HG03097 (cell line): ENCODE measurements at regions not wholly inside any gene's neighbourhood (a gene's known extent, or its start where the extent isn't known, plus 50 kb on each side); places are given as distances from the start of the nearest gene placed in this dataset.
"Not testable (repeated sequence)": the region's sequence is repeated elsewhere in the genome, so short reads cannot be mapped to it uniquely, and the experiment has no call there.

ENCODE experiments used
- ATAC-seq: cut with Tn5 transposase; IDR thresholded peaks from one replicate; pipeline ENCODE4 v1.9.1; 2021; ENCODE audit not compliant: unreplicated experiment, low FRiP score

DNA sequence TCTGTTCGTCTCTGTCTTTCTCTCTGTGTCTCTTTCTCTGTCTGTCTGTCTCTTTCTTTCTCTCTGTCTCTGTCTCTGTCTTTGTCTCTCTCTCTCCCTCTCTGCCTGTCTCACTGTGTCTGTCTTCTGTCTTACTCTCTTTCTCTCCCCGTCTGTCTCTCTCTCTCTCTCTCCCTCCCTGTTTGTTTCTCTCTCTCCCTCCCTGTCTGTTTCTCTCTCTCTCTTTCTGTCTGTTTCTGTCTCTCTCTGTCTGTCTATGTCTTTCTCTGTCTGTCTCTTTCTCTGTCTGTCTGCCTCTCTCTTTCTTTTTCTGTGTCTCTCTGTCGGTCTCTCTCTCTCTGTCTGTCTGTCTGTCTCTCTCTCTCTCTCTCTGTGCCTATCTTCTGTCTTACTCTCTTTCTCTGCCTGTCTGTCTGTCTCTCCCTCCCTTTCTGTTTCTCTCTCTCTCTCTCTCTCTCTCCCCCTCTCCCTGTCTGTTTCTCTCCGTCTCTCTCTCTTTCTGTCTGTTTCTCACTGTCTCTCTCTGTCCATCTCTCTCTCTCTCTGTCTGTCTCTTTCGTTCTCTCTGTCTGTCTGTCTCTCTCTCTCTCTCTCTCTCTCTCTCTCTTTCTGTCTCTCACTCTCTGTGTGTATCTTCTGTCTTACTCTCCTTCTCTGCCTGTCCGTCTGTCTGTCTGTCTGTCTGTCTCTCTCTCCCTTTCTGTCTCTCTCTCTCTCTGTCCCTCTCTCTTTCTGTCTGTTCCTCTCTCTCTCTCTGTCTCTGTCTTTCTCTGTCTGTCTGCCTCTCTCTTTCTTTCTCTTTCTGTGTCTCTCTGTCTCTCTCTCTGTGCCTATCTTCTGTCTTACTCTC is 2065.9 kb upstream of the TPTE start:
- peak; percentile 67 for ATAC-seq

DNA sequence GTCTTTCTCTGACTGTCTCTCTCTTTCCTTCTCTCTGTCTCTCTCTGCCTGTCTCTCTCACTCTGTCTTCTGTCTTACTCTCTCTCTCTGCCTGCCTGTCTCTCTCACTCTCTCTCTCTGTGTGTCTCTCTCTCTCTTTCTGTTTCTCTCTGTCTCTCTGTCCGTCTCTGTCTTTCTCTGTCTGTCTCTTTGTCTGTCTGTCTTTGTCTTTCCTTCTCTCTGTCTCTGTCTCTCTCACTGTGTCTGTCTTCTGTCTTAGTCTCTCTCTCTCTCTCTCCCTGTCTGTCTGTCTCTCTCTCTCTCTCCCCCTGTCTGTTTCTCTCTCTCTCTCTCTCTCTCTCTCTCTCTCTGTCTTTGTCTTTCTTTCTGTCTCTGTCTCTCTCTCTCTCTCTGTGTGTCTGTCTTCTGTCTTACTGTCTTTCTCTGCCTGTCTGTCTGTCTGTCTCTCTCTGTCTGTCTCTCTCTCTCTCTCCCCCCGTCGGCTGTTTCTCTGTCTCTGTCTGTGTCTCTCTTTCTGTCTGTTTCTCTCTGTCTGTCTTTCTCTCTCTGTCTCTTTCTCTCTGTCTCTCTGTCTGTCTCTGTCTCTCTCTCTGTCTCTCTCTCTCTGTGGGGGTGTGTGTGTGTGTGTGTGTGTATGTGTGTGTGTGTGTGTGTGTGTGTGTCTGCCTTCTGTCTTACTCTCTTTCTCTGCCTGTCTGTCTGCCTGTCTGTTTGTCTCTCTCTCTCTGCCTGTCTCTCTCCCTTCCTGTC is 2056.8 kb upstream of the TPTE start:
- peak; percentile 91 for ATAC-seq

DNA sequence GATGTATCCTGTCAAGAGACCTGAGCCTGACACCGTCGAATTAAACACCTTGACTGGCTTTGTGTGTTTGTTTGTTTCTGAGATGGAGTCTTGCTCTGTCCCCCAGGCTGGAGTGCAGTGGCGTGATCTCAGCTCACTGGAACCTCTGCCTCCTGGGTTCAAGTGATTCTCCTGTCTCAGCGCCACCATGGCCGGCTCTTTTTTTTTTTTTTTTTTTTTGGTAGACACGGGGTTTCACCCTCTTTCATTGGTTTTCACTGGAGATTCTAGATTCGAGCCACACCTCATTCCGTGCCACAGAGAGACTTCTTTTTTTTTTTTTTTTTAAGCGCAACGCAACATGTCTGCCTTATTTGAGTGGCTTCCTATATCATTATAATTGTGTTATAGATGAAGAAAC is 2054.7 kb upstream of the TPTE start:
- not testable (repeated sequence) for ATAC-seq
